HEK293 (cell line): ENCODE measurements at regions not wholly inside any gene's neighbourhood (a gene's known extent, or its start where the extent isn't known, plus 50 kb on each side); places are given as distances from the start of the nearest gene placed in this dataset.

Experiments used
- AEBP2 ChIP-seq: fragments of 450-650 bp; formaldehyde crosslinking; IDR thresholded peaks from 2 replicates; pipeline ENCODE4 v1.5.1; 2016; ENCODE audit warnings: missing biosample characterization, missing genetic modification characterization, borderline replicate concordance
- ELK4 ChIP-seq: IDR thresholded peaks from 2 replicates; pipeline ENCODE4 v1.6.1; 2011; ENCODE audit warnings: mild to moderate bottlenecking, low read depth, low read length, borderline replicate concordance
- GFI1B ChIP-seq: fragments of 450-650 bp; formaldehyde crosslinking; IDR thresholded peaks from 2 replicates; pipeline ENCODE4 v1.5.1; 2016; ENCODE audit warnings: missing biosample characterization, missing genetic modification characterization
- GLI2 ChIP-seq: fragments of 450-650 bp; formaldehyde crosslinking; IDR thresholded peaks from 2 replicates; pipeline ENCODE4; 2017; ENCODE audit warnings: missing biosample characterization, missing genetic modification characterization, low read depth, borderline replicate concordance
- HOXA7 ChIP-seq: sonication (generic); formaldehyde crosslinking; IDR thresholded peaks from 2 replicates; pipeline ENCODE4 v1.8.1; 2022; ENCODE audit warnings: missing genetic modification reagents, borderline replicate concordance
- OSR2 ChIP-seq: fragments of 450-650 bp; formaldehyde crosslinking; IDR thresholded peaks from 2 replicates; pipeline ENCODE4 v1.5.1; 2016; ENCODE audit warnings: missing biosample characterization, missing genetic modification characterization
- PBX3 ChIP-seq: sonication (generic); formaldehyde crosslinking; IDR thresholded peaks from 2 replicates; pipeline ENCODE4 v1.8.1; 2022; ENCODE audit warnings: mild to moderate bottlenecking, moderate library complexity, missing genetic modification reagents
- SCRT1 ChIP-seq: fragments of 450-650 bp; formaldehyde crosslinking; IDR thresholded peaks from 2 replicates; pipeline ENCODE4 v1.5.1; 2016; ENCODE audit warnings: missing biosample characterization, missing genetic modification characterization, borderline replicate concordance
- SP7 ChIP-seq: fragments of 450-650 bp; formaldehyde crosslinking; IDR thresholded peaks from 2 replicates; pipeline ENCODE4 v1.5.1; 2016; ENCODE audit warnings: missing biosample characterization, missing genetic modification characterization
- ZBTB21 ChIP-seq: fragments of 450-650 bp; formaldehyde crosslinking; IDR thresholded peaks from 2 replicates; pipeline ENCODE4 v1.5.1; 2017; ENCODE audit warnings: missing biosample characterization, missing genetic modification characterization
- ZBTB48 ChIP-seq: fragments of 450-650 bp; formaldehyde crosslinking; IDR thresholded peaks from 2 replicates; pipeline ENCODE4 v1.5.1; 2016; ENCODE audit warnings: missing biosample characterization, missing genetic modification characterization
- ZBTB49 ChIP-seq: fragments of 450-650 bp; formaldehyde crosslinking; IDR thresholded peaks from 2 replicates; pipeline ENCODE4 v1.5.1; 2016; ENCODE audit warnings: missing biosample characterization, missing genetic modification characterization, low read depth
- ZFP69B ChIP-seq: fragments of 450-650 bp; formaldehyde crosslinking; IDR thresholded peaks from 2 replicates; pipeline ENCODE4 v1.5.1; 2016; ENCODE audit warnings: missing biosample characterization, missing genetic modification characterization
- ZNF112 ChIP-seq: fragments of 450-650 bp; formaldehyde crosslinking; IDR thresholded peaks from 2 replicates; pipeline ENCODE4 v1.5.0; 2017; ENCODE audit warnings: missing biosample characterization, missing genetic modification characterization
- ZNF138 ChIP-seq: fragments of 450-650 bp; formaldehyde crosslinking; IDR thresholded peaks from 2 replicates; pipeline ENCODE4 v1.5.1; 2016; ENCODE audit warnings: missing biosample characterization, missing genetic modification characterization, borderline replicate concordance
- ZNF16 ChIP-seq: fragments of 450-650 bp; formaldehyde crosslinking; IDR thresholded peaks from 2 replicates; pipeline ENCODE4 v1.5.1; 2016; ENCODE audit warnings: low read depth, missing biosample characterization, missing genetic modification characterization
- ZNF184 ChIP-seq: fragments of 450-650 bp; IDR thresholded peaks from 2 replicates; pipeline ENCODE4 v1.5.1; 2018; ENCODE audit warnings: missing biosample characterization, mild to moderate bottlenecking, missing genetic modification characterization
- ZNF23 ChIP-seq: fragments of 450-650 bp; formaldehyde crosslinking; IDR thresholded peaks from 2 replicates; pipeline ENCODE4 v1.5.1; 2016; ENCODE audit warnings: missing biosample characterization, missing genetic modification characterization, borderline replicate concordance
- ZNF239 ChIP-seq: fragments of 450-650 bp; formaldehyde crosslinking; IDR thresholded peaks from 2 replicates; pipeline ENCODE4 v1.5.1; 2016; ENCODE audit warnings: missing biosample characterization, missing genetic modification characterization
- ZNF280D ChIP-seq: fragments of 450-650 bp; formaldehyde crosslinking; IDR thresholded peaks from 2 replicates; pipeline ENCODE4 v1.5.1; 2016; ENCODE audit warnings: missing biosample characterization, missing genetic modification characterization
- ZNF37A ChIP-seq: fragments of 450-650 bp; IDR thresholded peaks from 2 replicates; pipeline ENCODE4 v1.5.1; 2018; ENCODE audit warnings: missing biosample characterization, missing genetic modification characterization
- ZNF514 ChIP-seq: fragments of 450-650 bp; formaldehyde crosslinking; IDR thresholded peaks from 2 replicates; pipeline ENCODE4 v1.5.1; 2016; ENCODE audit warnings: missing biosample characterization, missing genetic modification characterization
- ZNF529 ChIP-seq: fragments of 450-650 bp; formaldehyde crosslinking; IDR thresholded peaks from 2 replicates; pipeline ENCODE4 v1.5.1; 2017; ENCODE audit warnings: missing genetic modification characterization, missing biosample characterization; ENCODE audit not compliant: insufficient replicate concordance
- ZNF544 ChIP-seq: fragments of 450-650 bp; formaldehyde crosslinking; IDR thresholded peaks from 2 replicates; pipeline ENCODE4 v1.5.0; 2017; ENCODE audit warnings: missing biosample characterization, missing genetic modification characterization
- ZNF558 ChIP-seq: fragments of 450-650 bp; formaldehyde crosslinking; IDR thresholded peaks from 2 replicates; pipeline ENCODE4 v1.5.1; 2016; ENCODE audit warnings: missing biosample characterization, missing genetic modification characterization
- ZNF580 ChIP-seq: fragments of 450-650 bp; formaldehyde crosslinking; IDR thresholded peaks from 2 replicates; pipeline ENCODE4 v1.5.1; 2016; ENCODE audit warnings: missing biosample characterization, missing genetic modification characterization
- ZNF600 ChIP-seq: fragments of 450-650 bp; formaldehyde crosslinking; IDR thresholded peaks from 2 replicates; pipeline ENCODE4 v1.5.1; 2016; ENCODE audit warnings: missing biosample characterization, missing genetic modification characterization
- ZNF623 ChIP-seq: fragments of 450-650 bp; formaldehyde crosslinking; IDR thresholded peaks from 2 replicates; pipeline ENCODE4 v1.5.1; 2016; ENCODE audit warnings: missing biosample characterization, missing genetic modification characterization
- ZNF670 ChIP-seq: fragments of 450-650 bp; formaldehyde crosslinking; IDR thresholded peaks from 2 replicates; pipeline ENCODE4 v1.5.1; 2016; ENCODE audit warnings: missing biosample characterization, missing genetic modification characterization, low read depth
- ZNF76 ChIP-seq: fragments of 450-650 bp; formaldehyde crosslinking; IDR thresholded peaks from 2 replicates; pipeline ENCODE4; 2016; ENCODE audit warnings: low read depth, missing biosample characterization, missing genetic modification characterization, borderline replicate concordance
- ZNF785 ChIP-seq: fragments of 450-650 bp; formaldehyde crosslinking; IDR thresholded peaks from 2 replicates; pipeline ENCODE4 v1.5.1; 2016; ENCODE audit warnings: missing biosample characterization, missing genetic modification characterization
- ZNF830 ChIP-seq: fragments of 450-650 bp; IDR thresholded peaks from 2 replicates; pipeline ENCODE4 v1.5.0; 2018; ENCODE audit warnings: missing biosample characterization, missing genetic modification characterization, low read depth, mild to moderate bottlenecking, moderate library complexity

GRCh38 chr3:150183678-150184425 lies 213.2 kb upstream of the PFN2 start (continued):
- TF ChIP-seq ZNF580 (tag by site-specific recombination): no peak
- TF ChIP-seq ZNF514 (tag by site-specific recombination): no peak
- TF ChIP-seq ZNF16 (tag by site-specific recombination): no peak
- TF ChIP-seq ZNF623 (tag by site-specific recombination): no peak
- TF ChIP-seq ZNF529: no peak
- TF ChIP-seq AEBP2 (tag by site-specific recombination): no peak
- TF ChIP-seq ZBTB21 (tag by site-specific recombination): no peak
- no peak for TF ChIP-seq PBX3 (CRISPR knock-in tag)
- TF ChIP-seq ZNF280D (tag by site-specific recombination): no peak
- no peak for TF ChIP-seq ZNF785 (tag by site-specific recombination)
- no peak for TF ChIP-seq GLI2 (tag by site-specific recombination)
- no peak for TF ChIP-seq ZBTB49
- TF ChIP-seq GFI1B: no peak
- peak; percentile 98 for TF ChIP-seq ZFP69B (tag by site-specific recombination)
- TF ChIP-seq ZNF138 (tag by site-specific recombination): no peak
- TF ChIP-seq ZNF670 (tag by site-specific recombination): no peak
- 0 out of 2 replicates have a peak, but pooled peaks have one; percentile 20 for TF ChIP-seq ZBTB48
- no peak for TF ChIP-seq ELK4
- no peak for TF ChIP-seq ZNF76 (tag by site-specific recombination)
- TF ChIP-seq ZNF600 (tag by site-specific recombination): 0 out of 2 replicates have a peak, but pooled peaks have one; percentile 11
- TF ChIP-seq OSR2 (tag by site-specific recombination): no peak
- TF ChIP-seq ZNF239 (tag by site-specific recombination): no peak
- peak; percentile 33; the same call in 1 of the 2 replicates for TF ChIP-seq SP7
- TF ChIP-seq ZNF544: no peak
- TF ChIP-seq ZNF112 (tag by site-specific recombination): no peak
- TF ChIP-seq ZNF558 (tag by site-specific recombination): no peak
- no peak for TF ChIP-seq HOXA7
- TF ChIP-seq ZNF184 (tag by site-specific recombination): no peak
- no peak for TF ChIP-seq ZNF37A (tag by site-specific recombination)
- no peak for TF ChIP-seq SCRT1 (tag by site-specific recombination)
- TF ChIP-seq ZNF830 (tag by site-specific recombination): no peak
- no peak for TF ChIP-seq ZNF23 (tag by site-specific recombination)
